ENCODE measurements at regions not wholly inside any gene's neighbourhood (a gene's known extent, or its start where the extent isn't known, plus 50 kb on each side); places are given as distances from the start of the nearest gene placed in this dataset.

GRCh38 chr15:91783451-91783850 lies 70.1 kb upstream of the SLCO3A1 start:
- H3K79me2 ChIP-seq (replicated peaks; ENCODE audit: insufficient read depth, low read length) = no peaks in the 10 kb centered on the region
- no peaks in the 10 kb centered on the region for H3F3A ChIP-seq (ENCODE audit: insufficient read depth, low read length, poor library complexity, severe bottlenecking)
- H3K9ac ChIP-seq (ENCODE audit: low read length) = no peak overlapping the region
- H3K9me2 ChIP-seq (ENCODE audit: insufficient read depth, low read length) = no peaks in the 10 kb centered on the region
- no peak overlapping the region for H3K27ac ChIP-seq (ENCODE audit: low read length)
- no peaks in the 10 kb centered on the region for H4K20me1 ChIP-seq (ENCODE audit: insufficient read depth)
- H3K27me3 ChIP-seq (ENCODE audit: insufficient read depth, low read depth, low read length) = no peaks in the 10 kb centered on the region
- H3K4me2 ChIP-seq (ENCODE audit: low read length) = no peak overlapping the region
- H3K9me3 ChIP-seq (ENCODE audit: low read length) = no peaks in the 10 kb centered on the region
- H2AFZ ChIP-seq (ENCODE audit: low read depth, low read length) = no peak overlapping the region
- no peak overlapping the region for H3K4me3 ChIP-seq (ENCODE audit: low read length)
- no peaks in the 10 kb centered on the region for H3K36me3 ChIP-seq (ENCODE audit: insufficient read depth, low read length)
- no peak for TF ChIP-seq POLR2AphosphoS5 (IDR thresholded peaks at IDR 0.05)
- TF ChIP-seq TAF1 (IDR thresholded peaks at IDR 0.05; ENCODE audit: low read depth) = no peak
- no peak for TF ChIP-seq CTCF (IDR thresholded peaks at IDR 0.05; ENCODE audit: poor library complexity, severe bottlenecking)

- H3K27ac ChIP-seq (ENCODE audit: low read length) = no peak overlapping the region
- H3F3A ChIP-seq (ENCODE audit: insufficient read depth, low read length, poor library complexity, severe bottlenecking) = no peaks in the 10 kb centered on the region
- TF ChIP-seq REST (IDR thresholded peaks at IDR 0.05; ENCODE audit: borderline replicate concordance) = no peak
- TF ChIP-seq EP300 (conservative IDR thresholded peaks at IDR 0.05; ENCODE audit: poor library complexity, severe bottlenecking) = no peak
- no peak for TF ChIP-seq MXI1 (conservative IDR thresholded peaks at IDR 0.05; ENCODE audit: poor library complexity, severe bottlenecking)
- no peak for TF ChIP-seq EZH2 (IDR thresholded peaks at IDR 0.05; ENCODE audit: borderline replicate concordance, insufficient read depth, low read length, poor library complexity, severe bottlenecking)
- TF ChIP-seq RAD21 (conservative IDR thresholded peaks at IDR 0.05) = no peak
- no peak for TF ChIP-seq SMC3 (conservative IDR thresholded peaks at IDR 0.05; ENCODE audit: poor library complexity)
- TF ChIP-seq TAF1 (IDR thresholded peaks at IDR 0.05; ENCODE audit: low read depth) = no peak
- H3K79me2 ChIP-seq (replicated peaks; ENCODE audit: insufficient read depth, low read length) = no peaks in the 10 kb centered on the region
- H3K4me2 ChIP-seq (ENCODE audit: low read length) = no peak overlapping the region
- H3K36me3 ChIP-seq (ENCODE audit: insufficient read depth, low read length) = no peaks in the 10 kb centered on the region
- H3K4me3 ChIP-seq (ENCODE audit: low read length) = no peak overlapping the region
- no peaks in the 10 kb centered on the region for H3K9me3 ChIP-seq (ENCODE audit: low read length)
- H3K27me3 ChIP-seq (ENCODE audit: insufficient read depth, low read depth, low read length) = no peaks in the 10 kb centered on the region
- no peak overlapping the region for H2AFZ ChIP-seq (ENCODE audit: low read depth, low read length)
- no peak overlapping the region for H3K9ac ChIP-seq (ENCODE audit: low read length)
- H3K9me2 ChIP-seq (ENCODE audit: insufficient read depth, low read length) = no peaks in the 10 kb centered on the region
- no peaks in the 10 kb centered on the region for H4K20me1 ChIP-seq (ENCODE audit: insufficient read depth)
Measured at GRCh38 chr15:91784973-91785709, 68.4 kb upstream of the SLCO3A1 start.
